ENCODE measurements at regions not wholly inside any gene's neighbourhood (a gene's known extent, or its start where the extent isn't known, plus 50 kb on each side); places are given as distances from the start of the nearest gene placed in this dataset.

DNA sequence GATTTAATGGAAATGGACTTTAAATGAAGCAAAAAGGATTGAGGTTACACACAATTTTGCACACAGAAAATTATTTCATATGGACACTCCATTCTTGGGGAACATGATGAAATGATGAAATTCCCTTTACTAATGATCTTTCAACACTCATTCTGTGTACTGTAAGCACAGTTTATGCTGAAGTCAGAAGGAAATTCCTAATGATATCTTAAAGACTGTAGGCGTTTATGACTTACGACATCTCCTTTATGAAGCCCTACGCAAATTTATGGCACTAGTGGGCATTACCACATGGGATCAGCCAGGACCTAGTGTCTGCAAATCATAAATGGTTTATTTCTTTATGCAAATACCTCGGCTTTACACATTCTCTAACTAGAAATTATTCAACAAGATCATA, 97.9 kb upstream of the SOX5 start:
- DNase-seq (no peak), ATAC-seq (ENCODE audit: low read depth) (no peak)
- Histone ChIP-seq H3K27me3 (replicated peaks in 1 of 4; ENCODE audit: control extremely low read depth in 1 of 4, control insufficient read depth in 3 of 4, insufficient read depth in 4 of 4, low read length in 3 of 4) (no peaks in the 10 kb centered on the region), H3K36me3 (replicated peaks in 1 of 2; ENCODE audit: control extremely low read depth in 1 of 2, control insufficient read depth in 1 of 2, extremely low read depth in 1 of 2, insufficient read depth in 2 of 2, low read length in 1 of 2) (no peaks in the 10 kb centered on the region), H3K4me1 (ENCODE audit: control insufficient read depth in 2 of 2, insufficient read depth in 2 of 2, low read length in 2 of 2) (no peaks in the 10 kb centered on the region), H4K20me1 (ENCODE audit: control insufficient read depth, insufficient read depth, low read length, poor library complexity, severe bottlenecking) (no peaks in the 10 kb centered on the region), H3K4me3 (ENCODE audit: control extremely low read depth in 1 of 5, extremely low read depth in 1 of 5, insufficient read depth in 1 of 5, low read depth in 2 of 5, low read length in 4 of 5) (no peak overlapping the region), H3K4me2 (replicated peaks; ENCODE audit: low read depth, low read length, poor library complexity, severe bottlenecking) (no peak overlapping the region), H3K9me3 (ENCODE audit: control extremely low read depth in 1 of 3, control insufficient read depth in 2 of 3, insufficient read depth in 1 of 3, low read length in 2 of 3) (no peaks in the 10 kb centered on the region), H2AFZ (ENCODE audit: insufficient read depth, low read depth, low read length, poor library complexity, severe bottlenecking) (no peak overlapping the region), H3K9ac (ENCODE audit: low read length) (no peak overlapping the region), H3K27ac (ENCODE audit: low read length in 2 of 2) (no peak overlapping the region), H3K79me2 (ENCODE audit: control insufficient read depth, insufficient read depth, low read length) (no peaks in the 10 kb centered on the region)
- Mint-ChIP-seq H3K4me1 (peaks cover 6% of the 10 kb centered on the region), H3K27me3 (no peaks in the 10 kb centered on the region), H3K9me3 (ENCODE audit: insufficient read depth) (no peaks in the 10 kb centered on the region), H3K27ac (no peak overlapping the region), H3K4me3 (no peak overlapping the region)
- intact Hi-C loops (cut with micrococcal nuclease), result no loop called here
- ChIA-PET POLR2A (no interaction called here), CTCF (no interaction called here)
- no peak for TF ChIP-seq EZH2 (IDR thresholded peaks at IDR 0.05; ENCODE audit: borderline replicate concordance, insufficient read depth, low read depth, low read length, poor library complexity, severe bottlenecking)
- TF ChIP-seq, protein P1, sequence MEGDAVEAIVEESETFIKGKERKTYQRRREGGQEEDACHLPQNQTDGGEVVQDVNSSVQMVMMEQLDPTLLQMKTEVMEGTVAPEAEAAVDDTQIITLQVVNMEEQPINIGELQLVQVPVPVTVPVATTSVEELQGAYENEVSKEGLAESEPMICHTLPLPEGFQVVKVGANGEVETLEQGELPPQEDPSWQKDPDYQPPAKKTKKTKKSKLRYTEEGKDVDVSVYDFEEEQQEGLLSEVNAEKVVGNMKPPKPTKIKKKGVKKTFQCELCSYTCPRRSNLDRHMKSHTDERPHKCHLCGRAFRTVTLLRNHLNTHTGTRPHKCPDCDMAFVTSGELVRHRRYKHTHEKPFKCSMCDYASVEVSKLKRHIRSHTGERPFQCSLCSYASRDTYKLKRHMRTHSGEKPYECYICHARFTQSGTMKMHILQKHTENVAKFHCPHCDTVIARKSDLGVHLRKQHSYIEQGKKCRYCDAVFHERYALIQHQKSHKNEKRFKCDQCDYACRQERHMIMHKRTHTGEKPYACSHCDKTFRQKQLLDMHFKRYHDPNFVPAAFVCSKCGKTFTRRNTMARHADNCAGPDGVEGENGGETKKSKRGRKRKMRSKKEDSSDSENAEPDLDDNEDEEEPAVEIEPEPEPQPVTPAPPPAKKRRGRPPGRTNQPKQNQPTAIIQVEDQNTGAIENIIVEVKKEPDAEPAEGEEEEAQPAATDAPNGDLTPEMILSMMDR (IDR thresholded peaks at IDR 0.05), result no peak
- 100% methylated on average over 3 of the region's 4 CpGs for WGBS (ENCODE audit: insufficient coverage)

DNA sequence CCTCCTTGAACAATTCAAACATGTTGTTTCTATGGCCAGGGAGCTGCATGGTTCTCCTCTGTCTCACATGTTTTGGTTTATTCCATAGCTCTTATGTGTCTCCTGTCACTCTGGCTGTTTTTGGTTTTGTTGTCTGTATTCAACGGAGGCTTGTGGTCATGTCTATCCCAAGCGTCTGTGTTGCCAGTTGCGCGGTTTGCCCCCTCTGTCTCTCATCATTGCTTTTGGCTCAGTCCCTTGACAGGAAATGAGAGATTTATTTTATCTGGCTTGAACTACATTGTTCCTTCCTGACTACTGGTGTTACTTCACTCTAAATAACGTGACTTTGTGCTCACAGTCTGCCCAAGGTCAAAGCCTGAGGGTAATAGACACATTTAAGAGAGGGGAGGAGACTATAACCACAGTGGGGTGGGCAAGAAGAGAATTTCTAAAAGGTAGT, 96.4 kb upstream of the SOX5 start:
- H3K4me1 Mint-ChIP-seq, result peaks cover 6% of the 10 kb centered on the region
- no peak overlapping the region for H3K4me2 ChIP-seq (replicated peaks; ENCODE audit: low read depth, low read length, poor library complexity, severe bottlenecking)
- no peak overlapping the region for H3K4me3 Mint-ChIP-seq
- H3K9me3 Mint-ChIP-seq (ENCODE audit: insufficient read depth), result no peaks in the 10 kb centered on the region
- no peaks in the 10 kb centered on the region for H3K9me3 ChIP-seq (ENCODE audit: control extremely low read depth in 1 of 3, control insufficient read depth in 2 of 3, insufficient read depth in 1 of 3, low read length in 2 of 3)
- no peak for DNase-seq
- 33% methylated on average over 1 of the region's 5 CpGs for WGBS (ENCODE audit: insufficient coverage)
- H3K36me3 ChIP-seq (replicated peaks in 1 of 2; ENCODE audit: control extremely low read depth in 1 of 2, control insufficient read depth in 1 of 2, extremely low read depth in 1 of 2, insufficient read depth in 2 of 2, low read length in 1 of 2), result no peaks in the 10 kb centered on the region
- no peak for ATAC-seq (ENCODE audit: low read depth)
- TF ChIP-seq, protein P1 (IDR thresholded peaks at IDR 0.05), result no peak
- TF ChIP-seq EZH2 (IDR thresholded peaks at IDR 0.05; ENCODE audit: borderline replicate concordance, insufficient read depth, low read depth, low read length, poor library complexity, severe bottlenecking), result no peak
- H2AFZ ChIP-seq (ENCODE audit: insufficient read depth, low read depth, low read length, poor library complexity, severe bottlenecking), result no peak overlapping the region
- H3K27me3 ChIP-seq (replicated peaks in 1 of 4; ENCODE audit: control extremely low read depth in 1 of 4, control insufficient read depth in 3 of 4, insufficient read depth in 4 of 4, low read length in 3 of 4), result no peaks in the 10 kb centered on the region
- ChIA-PET POLR2A (no interaction called here), CTCF (interaction anchor here (0.7 kb wide), 1 partner anchor 1100 kb away, joined by 4 read pairs; no protein-coding TSS in a partner anchor)
- no peaks in the 10 kb centered on the region for H3K4me1 ChIP-seq (ENCODE audit: control insufficient read depth in 2 of 2, insufficient read depth in 2 of 2, low read length in 2 of 2)
- H3K79me2 ChIP-seq (ENCODE audit: control insufficient read depth, insufficient read depth, low read length), result no peaks in the 10 kb centered on the region
- no peak overlapping the region for H3K27ac Mint-ChIP-seq
- intact Hi-C loops (cut with micrococcal nuclease), result no loop called here
- no peaks in the 10 kb centered on the region for H3K27me3 Mint-ChIP-seq
- H3K4me3 ChIP-seq (ENCODE audit: control extremely low read depth in 1 of 5, extremely low read depth in 1 of 5, insufficient read depth in 1 of 5, low read depth in 2 of 5, low read length in 4 of 5), result no peak overlapping the region
- no peak overlapping the region for H3K27ac ChIP-seq (ENCODE audit: low read length in 2 of 2)
- no peaks in the 10 kb centered on the region for H4K20me1 ChIP-seq (ENCODE audit: control insufficient read depth, insufficient read depth, low read length, poor library complexity, severe bottlenecking)
- H3K9ac ChIP-seq (ENCODE audit: low read length), result no peak overlapping the region
